Thyroid gland (tissue), 4 donors: ENCODE measurements at regions not wholly inside any gene's neighbourhood (a gene's known extent, or its start where the extent isn't known, plus 50 kb on each side); places are given as distances from the start of the nearest gene placed in this dataset.
"Not testable (repeated sequence)": the region's sequence is repeated elsewhere in the genome, so short reads cannot be mapped to it uniquely, and the experiment has no call there.

Source experiments
- CTCF ChIP-seq, 6 experiments: fragments of 200-600 bp in 3 of 6; fragments of 450-650 bp in 3 of 6; sonication (generic) in 3 of 6; IDR thresholded peaks; one replicate each; pipeline ENCODE4 v1.5.1; 2016 to 2019; ENCODE audit warnings: antibody characterized with exemption in 6 of 6, mild to moderate bottlenecking in 2 of 6, inconsistent platforms in 1 of 6, moderate library complexity in 1 of 6
- POLR2A ChIP-seq, 2 donors: fragments of 450-650 bp; IDR thresholded peaks; one replicate each; pipeline ENCODE4 v1.6.1; 2017; ENCODE audit warnings: antibody characterized with exemption in 2 of 2, mild to moderate bottlenecking in 2 of 2, moderate library complexity in 1 of 2

- not testable (repeated sequence) for TF ChIP-seq CTCF, POLR2A (IDR thresholded peaks at IDR 0.05)
Measured at GRCh38 chr2:91597436-91597835, 2906.0 kb downstream of the RPIA start.
